ENCODE measurements at regions not wholly inside any gene's neighbourhood (a gene's known extent, or its start where the extent isn't known, plus 50 kb on each side); places are given as distances from the start of the nearest gene placed in this dataset.
"Not testable (repeated sequence)": the region's sequence is repeated elsewhere in the genome, so short reads cannot be mapped to it uniquely, and the experiment has no call there.

- H3K4me3 ChIP-seq; DNase-seq; H3K27ac ChIP-seq (replicated peaks); H3K27me3 ChIP-seq (ENCODE audit: low read depth); H3K36me3 ChIP-seq; H3K4me1 ChIP-seq; intact Hi-C loops (cut with micrococcal nuclease); H3K9me3 ChIP-seq (replicated peaks): not testable (repeated sequence)
Observed at GRCh38 chr6:142016666-142017065, 116.1 kb upstream of the GJE1 start.

GRCh38 chr6:142015463-142015862, 117.3 kb upstream of the GJE1 start:
- H3K36me3 ChIP-seq; DNase-seq; H3K9me3 ChIP-seq (replicated peaks); H3K4me1 ChIP-seq; H3K4me3 ChIP-seq; intact Hi-C loops (cut with micrococcal nuclease); H3K27me3 ChIP-seq (ENCODE audit: low read depth); H3K27ac ChIP-seq (replicated peaks): not testable (repeated sequence)

- intact Hi-C loops (cut with micrococcal nuclease): no loop called here
- H3K27me3 ChIP-seq (ENCODE audit: low read depth): peaks cover 5% of the 10 kb centered on the region
- no peaks in the 10 kb centered on the region for H3K36me3 ChIP-seq
- no peak for TF ChIP-seq CTCF (IDR thresholded peaks at IDR 0.05; ENCODE audit: borderline replicate concordance)
- no peaks in the 10 kb centered on the region for H3K9me3 ChIP-seq (replicated peaks)
- no peak for DNase-seq
- H3K4me3 ChIP-seq: no peak overlapping the region
- H3K4me1 ChIP-seq: no peaks in the 10 kb centered on the region
- H3K27ac ChIP-seq (replicated peaks): no peak overlapping the region
Observed at GRCh38 chr6:142015011-142015410, 117.7 kb upstream of the GJE1 start.

- Histone ChIP-seq H3K9me3 (replicated peaks) (no peaks in the 10 kb centered on the region), H3K27me3 (ENCODE audit: low read depth) (peaks cover 5% of the 10 kb centered on the region), H3K4me1 (no peaks in the 10 kb centered on the region), H3K36me3 (no peaks in the 10 kb centered on the region), H3K4me3 (no peak overlapping the region), H3K27ac (replicated peaks) (no peak overlapping the region)
- no peak for DNase-seq
- intact Hi-C loops (cut with micrococcal nuclease): no loop called here
- TF ChIP-seq CTCF (IDR thresholded peaks at IDR 0.05; ENCODE audit: borderline replicate concordance): no peak
Observed at GRCh38 chr6:142014515-142014914, 118.2 kb upstream of the GJE1 start.

GRCh38 chr6:142013875-142014495, 118.7 kb upstream of the GJE1 start:
- Histone ChIP-seq H3K36me3 (no peaks in the 10 kb centered on the region), H3K9me3 (replicated peaks) (peaks cover 2% of the 10 kb centered on the region), H3K4me1 (no peaks in the 10 kb centered on the region), H3K27me3 (ENCODE audit: low read depth) (peaks cover 5% of the 10 kb centered on the region), H3K27ac (replicated peaks) (no peak overlapping the region), H3K4me3 (no peak overlapping the region)
- intact Hi-C loops (cut with micrococcal nuclease): no loop called here
- TF ChIP-seq CTCF (IDR thresholded peaks at IDR 0.05; ENCODE audit: borderline replicate concordance): no peak
- DNase-seq: no peak

GRCh38 chr6:142013287-142013686, 119.4 kb upstream of the GJE1 start:
- Histone ChIP-seq H3K36me3 (no peaks in the 10 kb centered on the region), H3K4me3 (no peak overlapping the region), H3K4me1 (no peaks in the 10 kb centered on the region), H3K27ac (replicated peaks) (no peak overlapping the region), H3K9me3 (replicated peaks) (peaks cover 9% of the 10 kb centered on the region), H3K27me3 (ENCODE audit: low read depth) (peaks cover 5% of the 10 kb centered on the region)
- no peak for TF ChIP-seq CTCF (IDR thresholded peaks at IDR 0.05; ENCODE audit: borderline replicate concordance)
- no peak for DNase-seq
- intact Hi-C loops (cut with micrococcal nuclease): no loop called here
